CD8-positive, alpha-beta memory T cell (primary cell): ENCODE measurements at regions not wholly inside any gene's neighbourhood (a gene's known extent, or its start where the extent isn't known, plus 50 kb on each side); places are given as distances from the start of the nearest gene placed in this dataset.
"Not testable (repeated sequence)": the region's sequence is repeated elsewhere in the genome, so short reads cannot be mapped to it uniquely, and the experiment has no call there.

ENCODE experiments used
- CTCF ChIA-PET: fragments of 350-600 bp; sonication (Branson Sonifier 250); formaldehyde crosslinking; loops from one replicate; lab custom pipeline; 2021; ENCODE audit warnings: antibody characterized with exemption; lab: Charles Lee
- POLR2A ChIA-PET: fragments of 350-600 bp; sonication (Branson Sonifier 250); formaldehyde crosslinking; loops from one replicate; lab custom pipeline; 2021; ENCODE audit warnings: antibody characterized with exemption; lab: Charles Lee
- DNase-seq, 5 donors: peaks; one replicate each; pipeline versions ENCODE4 v3.0.0 to v3.0.0-alpha.2; 2020 to 2022; ENCODE audit warnings: mixed read lengths in 1 of 5
- H3K27ac ChIP-seq: one replicate; pipeline ENCODE4 v1.7.0; 2013; ENCODE audit warnings: low read depth, mild to moderate bottlenecking, low read length, moderate library complexity
- H3K27me3 ChIP-seq: 2 replicates; pipeline ENCODE4 v1.7.0; 2013; ENCODE audit warnings: low read length, mild to moderate bottlenecking; ENCODE audit not compliant: insufficient read depth, poor library complexity, severe bottlenecking
- H3K36me3 ChIP-seq: 2 replicates; pipeline ENCODE4 v1.7.0; 2013; ENCODE audit warnings: mild to moderate bottlenecking, low read length, moderate library complexity; ENCODE audit not compliant: insufficient read depth
- H3K4me1 ChIP-seq: 2 replicates; pipeline ENCODE4 v1.7.0; 2013; ENCODE audit warnings: mild to moderate bottlenecking, low read length, moderate library complexity; ENCODE audit not compliant: insufficient read depth
- H3K4me3 ChIP-seq: 2 replicates; pipeline ENCODE4 v1.7.0; 2013; ENCODE audit warnings: mild to moderate bottlenecking, low read length
- H3K9me3 ChIP-seq: 2 replicates; pipeline ENCODE4 v1.7.0; 2013; ENCODE audit warnings: mild to moderate bottlenecking, low read length
- H3K27ac Mint-ChIP-seq, 8 donors: one replicate each; pipeline ENCODE4 v1.8.0; 2020 to 2021; ENCODE audit warnings: mixed read lengths in 8 of 8, mild to moderate bottlenecking in 6 of 8, inconsistent platforms in 3 of 8, moderate library complexity in 3 of 8
- H3K27me3 Mint-ChIP-seq, 2 donors: one replicate each; pipeline ENCODE4 v1.8.0; 2020 to 2021; ENCODE audit warnings: mixed read lengths in 2 of 2, mild to moderate bottlenecking in 1 of 2, moderate library complexity in 1 of 2
- H3K36me3 Mint-ChIP-seq, 3 donors: one replicate each; pipeline ENCODE4 v1.8.0; 2020 to 2021; ENCODE audit warnings: mixed read lengths in 3 of 3, inconsistent platforms in 1 of 3, mild to moderate bottlenecking in 1 of 3
- H3K4me1 Mint-ChIP-seq, 3 donors: one replicate each; pipeline ENCODE4 v1.8.0; 2020 to 2021; ENCODE audit warnings: mixed read lengths in 3 of 3, inconsistent platforms in 1 of 3, mild to moderate bottlenecking in 1 of 3
- H3K4me3 Mint-ChIP-seq, 7 donors: one replicate each; pipeline ENCODE4 v1.8.0; 2020 to 2021; ENCODE audit warnings: mixed read lengths in 7 of 7, mild to moderate bottlenecking in 6 of 7, moderate library complexity in 4 of 7, inconsistent platforms in 2 of 7
- H3K9me3 Mint-ChIP-seq, 5 donors: one replicate each; pipeline ENCODE4 v1.8.0; 2020 to 2022; ENCODE audit warnings: mixed read lengths in 5 of 5, mild to moderate bottlenecking in 3 of 5, moderate library complexity in 2 of 5, inconsistent platforms in 1 of 5

- POLR2A ChIA-PET: no interaction called here
- Histone ChIP-seq H3K36me3 (no peaks in the 10 kb centered on the region), H3K4me1 (no peaks in the 10 kb centered on the region), H3K9me3 (no peaks in the 10 kb centered on the region), H3K4me3 (no peak overlapping the region), H3K27me3 (no peaks in the 10 kb centered on the region), H3K27ac (no peak overlapping the region)
- CTCF ChIA-PET: no interaction called here
- Mint-ChIP-seq H3K27ac (no peak overlapping the region), H3K4me1 (no peaks in the 10 kb centered on the region), H3K36me3 (no peaks in the 10 kb centered on the region), H3K27me3 (peaks cover 0 to 1% of the 10 kb centered on the region in 2 donors), H3K9me3 (peaks cover 0 to 4% (median 0%) of the 10 kb centered on the region in 5 donors), H3K4me3 (no peak overlapping the region)
- DNase-seq: no peak
Observed at GRCh38 chr14:38363217-38363616, 107.3 kb upstream of the CLEC14A start.

GRCh38 chr14:38357557-38357956, 101.7 kb upstream of the CLEC14A start:
- H3K4me1 ChIP-seq: no peaks in the 10 kb centered on the region
- no peaks in the 10 kb centered on the region for H3K36me3 Mint-ChIP-seq
- no peak overlapping the region for H3K4me3 ChIP-seq
- H3K36me3 ChIP-seq: no peaks in the 10 kb centered on the region
- H3K4me3 Mint-ChIP-seq: no peak overlapping the region
- no peaks in the 10 kb centered on the region for H3K27me3 ChIP-seq
- H3K27me3 Mint-ChIP-seq: no peaks in the 10 kb centered on the region
- DNase-seq: no peak
- POLR2A ChIA-PET: no interaction called here
- no peaks in the 10 kb centered on the region for H3K9me3 ChIP-seq
- CTCF ChIA-PET: no interaction called here
- H3K27ac ChIP-seq: no peak overlapping the region
- H3K27ac Mint-ChIP-seq: no peak overlapping the region
- no peaks in the 10 kb centered on the region for H3K4me1 Mint-ChIP-seq
- H3K9me3 Mint-ChIP-seq: peaks cover 0 to 12% (median 9%) of the 10 kb centered on the region in 5 donors

- CTCF ChIA-PET, DNase-seq, H3K4me1 Mint-ChIP-seq, H3K4me3 ChIP-seq, H3K27me3 ChIP-seq, H3K36me3 ChIP-seq, H3K27ac Mint-ChIP-seq, H3K27me3 Mint-ChIP-seq, H3K36me3 Mint-ChIP-seq, H3K4me3 Mint-ChIP-seq, H3K9me3 ChIP-seq, POLR2A ChIA-PET, H3K4me1 ChIP-seq, H3K27ac ChIP-seq: not testable (repeated sequence)
- peaks cover 0 to 12% (median 9%) of the 10 kb centered on the region in 5 donors for H3K9me3 Mint-ChIP-seq
Observed at GRCh38 chr14:38355473-38355872, 99.6 kb upstream of the CLEC14A start.

GRCh38 chr14:38350102-38350501, 94.2 kb upstream of the CLEC14A start:
- Histone ChIP-seq H3K9me3 (no peaks in the 10 kb centered on the region), H3K4me1 (no peaks in the 10 kb centered on the region), H3K4me3 (no peak overlapping the region), H3K27me3 (no peaks in the 10 kb centered on the region), H3K36me3 (no peaks in the 10 kb centered on the region), H3K27ac (no peak overlapping the region)
- Mint-ChIP-seq H3K4me3 (no peak overlapping the region), H3K4me1 (no peaks in the 10 kb centered on the region), H3K27ac (no peak overlapping the region), H3K9me3 (peaks cover 0 to 14% (median 3%) of the 10 kb centered on the region in 5 donors), H3K27me3 (no peaks in the 10 kb centered on the region), H3K36me3 (no peaks in the 10 kb centered on the region)
- ChIA-PET POLR2A (no interaction called here), CTCF (no interaction called here)
- DNase-seq: no peak

- Mint-ChIP-seq H3K9me3 (peaks cover 0 to 17% (median 0%) of the 10 kb centered on the region in 5 donors), H3K4me3 (no peak overlapping the region), H3K27me3 (no peaks in the 10 kb centered on the region), H3K36me3 (no peaks in the 10 kb centered on the region), H3K4me1 (no peaks in the 10 kb centered on the region), H3K27ac (no peak overlapping the region)
- Histone ChIP-seq H3K4me1 (no peaks in the 10 kb centered on the region), H3K36me3 (no peaks in the 10 kb centered on the region), H3K27ac (no peak overlapping the region), H3K9me3 (no peaks in the 10 kb centered on the region), H3K27me3 (no peaks in the 10 kb centered on the region), H3K4me3 (no peak overlapping the region)
- ChIA-PET CTCF (no interaction called here), POLR2A (no interaction called here)
- DNase-seq: no peak
Observed at GRCh38 chr14:38342803-38343202, 86.9 kb upstream of the CLEC14A start.

- no peak overlapping the region for H3K4me3 ChIP-seq
- no peaks in the 10 kb centered on the region for H3K4me1 ChIP-seq
- no peaks in the 10 kb centered on the region for H3K27me3 ChIP-seq
- peaks cover 0 to 2% (median 0%) of the 10 kb centered on the region in 5 donors for H3K9me3 Mint-ChIP-seq
- no peak overlapping the region for H3K27ac ChIP-seq
- H3K27ac Mint-ChIP-seq: no peak overlapping the region
- DNase-seq: no peak
- H3K36me3 Mint-ChIP-seq: no peaks in the 10 kb centered on the region
- no peaks in the 10 kb centered on the region for H3K9me3 ChIP-seq
- no peaks in the 10 kb centered on the region for H3K36me3 ChIP-seq
- H3K27me3 Mint-ChIP-seq: peaks cover 0 to 2% of the 10 kb centered on the region in 2 donors
- ChIA-PET POLR2A (no interaction called here), CTCF (no interaction called here)
- H3K4me1 Mint-ChIP-seq: no peaks in the 10 kb centered on the region
- no peak overlapping the region for H3K4me3 Mint-ChIP-seq
Observed at GRCh38 chr14:38339696-38340095, 83.8 kb upstream of the CLEC14A start.

- peaks cover 0 to 2% of the 10 kb centered on the region in 2 donors for H3K27me3 Mint-ChIP-seq
- H3K36me3 Mint-ChIP-seq: no peaks in the 10 kb centered on the region
- POLR2A ChIA-PET: no interaction called here
- Histone ChIP-seq H3K4me1 (no peaks in the 10 kb centered on the region), H3K4me3 (no peak overlapping the region), H3K9me3 (no peaks in the 10 kb centered on the region), H3K27ac (no peak overlapping the region), H3K27me3 (no peaks in the 10 kb centered on the region), H3K36me3 (no peaks in the 10 kb centered on the region)
- no peaks in the 10 kb centered on the region for H3K4me1 Mint-ChIP-seq
- no peak overlapping the region for H3K27ac Mint-ChIP-seq
- no peak overlapping the region for H3K4me3 Mint-ChIP-seq
- CTCF ChIA-PET: no interaction called here
- DNase-seq: no peak
- H3K9me3 Mint-ChIP-seq: peaks cover 0 to 4% (median 0%) of the 10 kb centered on the region in 5 donors
Observed at GRCh38 chr14:38336298-38336697, 80.4 kb upstream of the CLEC14A start.

GRCh38 chr14:38330275-38330674, 74.4 kb upstream of the CLEC14A start:
- Mint-ChIP-seq H3K4me3 (no peak overlapping the region), H3K9me3 (peaks cover 0 to 5% (median 2%) of the 10 kb centered on the region in 5 donors), H3K36me3 (no peaks in the 10 kb centered on the region), H3K4me1 (no peaks in the 10 kb centered on the region), H3K27ac (no peak overlapping the region), H3K27me3 (no peaks in the 10 kb centered on the region)
- Histone ChIP-seq H3K4me1 (no peaks in the 10 kb centered on the region), H3K36me3 (no peaks in the 10 kb centered on the region), H3K27me3 (no peaks in the 10 kb centered on the region), H3K9me3 (no peaks in the 10 kb centered on the region), H3K27ac (no peak overlapping the region), H3K4me3 (no peak overlapping the region)
- CTCF ChIA-PET: no interaction called here
- POLR2A ChIA-PET: no interaction called here
- DNase-seq: no peak

GRCh38 chr14:38329246-38329645, 73.4 kb upstream of the CLEC14A start:
- Mint-ChIP-seq H3K36me3 (no peaks in the 10 kb centered on the region), H3K27ac (no peak overlapping the region), H3K9me3 (peaks cover 0 to 5% (median 2%) of the 10 kb centered on the region in 5 donors), H3K4me3 (no peak overlapping the region), H3K4me1 (no peaks in the 10 kb centered on the region), H3K27me3 (no peaks in the 10 kb centered on the region)
- Histone ChIP-seq H3K36me3 (no peaks in the 10 kb centered on the region), H3K27me3 (no peaks in the 10 kb centered on the region), H3K4me1 (no peaks in the 10 kb centered on the region), H3K4me3 (no peak overlapping the region), H3K9me3 (no peaks in the 10 kb centered on the region), H3K27ac (no peak overlapping the region)
- no peak for DNase-seq
- CTCF ChIA-PET: no interaction called here
- POLR2A ChIA-PET: no interaction called here
